ENCODE measurements at regions not wholly inside any gene's neighbourhood (a gene's known extent, or its start where the extent isn't known, plus 50 kb on each side); places are given as distances from the start of the nearest gene placed in this dataset.
"Not testable (repeated sequence)": the region's sequence is repeated elsewhere in the genome, so short reads cannot be mapped to it uniquely, and the experiment has no call there.

- Histone ChIP-seq H3K9ac (ENCODE audit: low read depth, low read length) (no peak overlapping the region), H3K27me3 (ENCODE audit: insufficient read depth, low read length, poor library complexity) (no peaks in the 10 kb centered on the region), H3K79me2 (ENCODE audit: insufficient read depth, low read length) (no peaks in the 10 kb centered on the region), H3K4me1 (ENCODE audit: insufficient read depth, low read length) (no peaks in the 10 kb centered on the region), H3K36me3 (ENCODE audit: insufficient read depth, low read length) (no peaks in the 10 kb centered on the region), H4K20me1 (ENCODE audit: insufficient read depth, low read length) (no peaks in the 10 kb centered on the region), H3K4me2 (ENCODE audit: insufficient read depth, low read length) (no peak overlapping the region), H3K27ac (ENCODE audit: low read length) (no peak overlapping the region), H3K4me3 (ENCODE audit: low read depth in 1 of 2, low read length in 2 of 2) (no peak overlapping the region), H3K9me3 (ENCODE audit: insufficient read depth, low read length, severe bottlenecking) (no peaks in the 10 kb centered on the region), H2AFZ (ENCODE audit: low read depth, low read length) (no peak overlapping the region)
- TF ChIP-seq CTCF (IDR thresholded peaks at IDR 0.05; ENCODE audit: borderline replicate concordance, extremely low read depth, low read length, poor library complexity, severe bottlenecking) (no peak), EZH2 (IDR thresholded peaks at IDR 0.05; ENCODE audit: borderline replicate concordance, low read depth, low read length, severe bottlenecking) (no peak)
- ATAC-seq (ENCODE audit: insufficient read depth, low read depth) (no peak), DNase-seq (no peak)
Measured at GRCh38 chr4:180341926-180342325, 1901.3 kb upstream of the TENM3 start.

- Histone ChIP-seq H3K36me3 (ENCODE audit: insufficient read depth, low read length) (no peaks in the 10 kb centered on the region), H3K27ac (ENCODE audit: low read length) (no peak overlapping the region), H3K79me2 (ENCODE audit: insufficient read depth, low read length) (no peaks in the 10 kb centered on the region), H3K4me1 (ENCODE audit: insufficient read depth, low read length) (no peaks in the 10 kb centered on the region), H3K4me3 (ENCODE audit: low read depth in 1 of 2, low read length in 2 of 2) (no peak overlapping the region), H3K9ac (ENCODE audit: low read depth, low read length) (no peak overlapping the region), H3K9me3 (ENCODE audit: insufficient read depth, low read length, severe bottlenecking) (no peaks in the 10 kb centered on the region), H3K27me3 (ENCODE audit: insufficient read depth, low read length, poor library complexity) (no peaks in the 10 kb centered on the region), H4K20me1 (ENCODE audit: insufficient read depth, low read length) (no peaks in the 10 kb centered on the region), H2AFZ (ENCODE audit: low read depth, low read length) (no peak overlapping the region), H3K4me2 (ENCODE audit: insufficient read depth, low read length) (no peak overlapping the region)
- ATAC-seq (ENCODE audit: insufficient read depth, low read depth) (no peak), DNase-seq (no peak)
- TF ChIP-seq CTCF (IDR thresholded peaks at IDR 0.05; ENCODE audit: borderline replicate concordance, extremely low read depth, low read length, poor library complexity, severe bottlenecking) (no peak), EZH2 (IDR thresholded peaks at IDR 0.05; ENCODE audit: borderline replicate concordance, low read depth, low read length, severe bottlenecking) (no peak)
Measured at GRCh38 chr4:180350901-180351300, 1892.3 kb upstream of the TENM3 start.

GRCh38 chr4:180356766-180357165 lies 1886.4 kb upstream of the TENM3 start:
- TF ChIP-seq CTCF (IDR thresholded peaks at IDR 0.05; ENCODE audit: borderline replicate concordance, extremely low read depth, low read length, poor library complexity, severe bottlenecking) (no peak), EZH2 (IDR thresholded peaks at IDR 0.05; ENCODE audit: borderline replicate concordance, low read depth, low read length, severe bottlenecking) (no peak)
- H3K4me2 ChIP-seq (ENCODE audit: insufficient read depth, low read length), result no peak overlapping the region

GRCh38 chr4:180360113-180360512 lies 1883.1 kb upstream of the TENM3 start:
- H3K4me3 ChIP-seq (ENCODE audit: low read depth in 1 of 2, low read length in 2 of 2); H3K9ac ChIP-seq (ENCODE audit: low read depth, low read length); H3K79me2 ChIP-seq (ENCODE audit: insufficient read depth, low read length); H3K27me3 ChIP-seq (ENCODE audit: insufficient read depth, low read length, poor library complexity); DNase-seq; H3K9me3 ChIP-seq (ENCODE audit: insufficient read depth, low read length, severe bottlenecking); ATAC-seq (ENCODE audit: insufficient read depth, low read depth); H3K27ac ChIP-seq (ENCODE audit: low read length); H3K4me1 ChIP-seq (ENCODE audit: insufficient read depth, low read length); H2AFZ ChIP-seq (ENCODE audit: low read depth, low read length); H3K36me3 ChIP-seq (ENCODE audit: insufficient read depth, low read length); H3K4me2 ChIP-seq (ENCODE audit: insufficient read depth, low read length); H4K20me1 ChIP-seq (ENCODE audit: insufficient read depth, low read length): not testable (repeated sequence)

More at GRCh38 chr4:180356766-180357165, 1886.4 kb upstream of the TENM3 start:
- Histone ChIP-seq H4K20me1 (ENCODE audit: insufficient read depth, low read length) (no peaks in the 10 kb centered on the region), H3K27me3 (ENCODE audit: insufficient read depth, low read length, poor library complexity) (no peaks in the 10 kb centered on the region), H3K9me3 (ENCODE audit: insufficient read depth, low read length, severe bottlenecking) (no peaks in the 10 kb centered on the region), H3K4me1 (ENCODE audit: insufficient read depth, low read length) (no peaks in the 10 kb centered on the region), H2AFZ (ENCODE audit: low read depth, low read length) (no peak overlapping the region), H3K79me2 (ENCODE audit: insufficient read depth, low read length) (no peaks in the 10 kb centered on the region), H3K9ac (ENCODE audit: low read depth, low read length) (no peak overlapping the region), H3K4me3 (ENCODE audit: low read depth in 1 of 2, low read length in 2 of 2) (no peak overlapping the region), H3K27ac (ENCODE audit: low read length) (no peak overlapping the region), H3K36me3 (ENCODE audit: insufficient read depth, low read length) (no peaks in the 10 kb centered on the region)
- no peak for ATAC-seq (ENCODE audit: insufficient read depth, low read depth)
- DNase-seq, result no peak
